HCT116 (cell line): ENCODE measurements at regions not wholly inside any gene's neighbourhood (a gene's known extent, or its start where the extent isn't known, plus 50 kb on each side); places are given as distances from the start of the nearest gene placed in this dataset.

ENCODE experiments used
- ATAC-seq: fragments of 200-7000 bp; cut with Tn5 transposase; 2 replicates; pipeline ENCODE4 v1.9.1; 2020; ENCODE audit warnings: mild to moderate bottlenecking, moderate library complexity
- BruUV-seq: library from RNA; stranded (reverse); fragments of 400-500 nt; replicated peaks from 2 replicates; lab custom pipeline; 2021; lab: Mats Ljungman, UMichigan
- CTCF ChIA-PET: fragments of 300-600 bp; sonication (Branson Sonifier 250); formaldehyde crosslinking; loops from one replicate; lab custom pipeline; 2021; ENCODE audit warnings: antibody characterized with exemption; lab: Charles Lee
- POLR2A ChIA-PET: fragments of 300-600, 350-600 bp; sonication (Branson Sonifier 250); formaldehyde crosslinking; loops from one replicate; lab custom pipeline; 2021; ENCODE audit warnings: antibody characterized with exemption; lab: Charles Lee
- RAD21 ChIA-PET, 2 experiments: fragments of 300-600 bp; sonication (Branson Sonifier 250); formaldehyde crosslinking; loops; one replicate each; lab custom pipeline; 2023; ENCODE audit warnings: low total read pairs in 2 of 2; ENCODE audit not compliant: uncharacterized antibody in 2 of 2, unreplicated experiment in 2 of 2, low non-redundant PET in 1 of 2; lab: Charles Lee
- DNase-seq: peaks from one replicate; pipeline ENCODE4 v3.0.0-alpha.2; 2010; ENCODE audit warnings: low read depth, low spot score
- H2AFZ ChIP-seq: fragments of 200-600 bp; shearing (Covaris generic), sonication (generic); 2 replicates; pipeline ENCODE4 v1.6.1; 2017; ENCODE audit warnings: low read depth, mixed run types, mixed read lengths, antibody characterized with exemption, low read length; ENCODE audit not compliant: poor library complexity, severe bottlenecking
- H3K27ac ChIP-seq: 2 replicates; pipeline ENCODE4 v1.5.1; 2012; ENCODE audit warnings: low read depth, low read length
- H3K27me3 ChIP-seq: fragments of 200-600 bp; sonication (generic); 2 replicates; pipeline ENCODE4 v1.6.1; 2016; ENCODE audit warnings: mixed run types, low read length, mixed read lengths; ENCODE audit not compliant: insufficient read depth
- H3K36me3 ChIP-seq, 2 experiments: fragments of 200-500 bp in 1 of 2; fragments of 200-600 bp in 1 of 2; sonication (Bioruptor generic) in 1 of 2; sonication (generic) in 1 of 2; 2 replicates each; pipeline versions ENCODE4 v1.5.1 to v1.6.1; 2014 to 2016; ENCODE audit warnings: low read length in 2 of 2, inconsistent platforms in 1 of 2, mixed read lengths in 1 of 2, mixed run types in 1 of 2; ENCODE audit not compliant: insufficient read depth in 2 of 2, control insufficient read depth in 1 of 2
- H3K4me1 ChIP-seq, 2 experiments: fragments of 200-600 bp in 1 of 2; sonication (generic) in 1 of 2; 2 replicates each; pipeline versions ENCODE4 v1.5.1 to v1.6.1; 2012 to 2017; ENCODE audit warnings: low read length in 2 of 2, inconsistent platforms in 1 of 2, mild to moderate bottlenecking in 1 of 2, mixed read lengths in 1 of 2, mixed run types in 1 of 2, moderate library complexity in 1 of 2; ENCODE audit not compliant: insufficient read depth in 2 of 2, control insufficient read depth in 1 of 2
- H3K4me2 ChIP-seq: fragments of 200-600 bp; sonication (generic); 2 replicates; pipeline ENCODE4 v1.6.1; 2017; ENCODE audit warnings: mixed run types, low read length, mixed read lengths
- H3K4me3 ChIP-seq, 2 experiments: fragments of 200-600 bp in 1 of 2; sonication (generic) in 1 of 2; replicated peaks in 1 of 2; 2 replicates each; pipeline ENCODE4 v1.5.1; 2011 to 2016; ENCODE audit warnings: low read length in 2 of 2, control low read depth in 1 of 2, low read depth in 1 of 2, mild to moderate bottlenecking in 1 of 2, mixed read lengths in 1 of 2, mixed run types in 1 of 2
- H3K79me2 ChIP-seq: fragments of 200-600 bp; sonication (generic); 2 replicates; pipeline ENCODE4 v1.6.1; 2017; ENCODE audit warnings: mild to moderate bottlenecking, mixed run types, low read length, moderate library complexity, mixed read lengths; ENCODE audit not compliant: insufficient read depth
- H3K9ac ChIP-seq: fragments of 200-600 bp; sonication (generic); 2 replicates; pipeline ENCODE4 v1.6.1; 2016; ENCODE audit warnings: low read length, mixed read lengths
- H3K9me2 ChIP-seq: fragments of 200-600 bp; sonication (generic), shearing (Covaris generic); 2 replicates; pipeline ENCODE4 v1.6.1; 2017; ENCODE audit warnings: mixed run types, mild to moderate bottlenecking, moderate library complexity; ENCODE audit not compliant: insufficient read depth
- H3K9me3 ChIP-seq, 2 experiments: fragments of 200-500 bp in 1 of 2; fragments of 200-600 bp in 1 of 2; sonication (Bioruptor generic) in 1 of 2; sonication (generic) in 1 of 2; 2 replicates each; pipeline ENCODE4 v1.6.1; 2014 to 2017; ENCODE audit warnings: low read length in 2 of 2, mixed read lengths in 2 of 2, inconsistent platforms in 1 of 2, low read depth in 1 of 2, mild to moderate bottlenecking in 1 of 2, mixed run types in 1 of 2, moderate library complexity in 1 of 2; ENCODE audit not compliant: control insufficient read depth in 1 of 2, insufficient read depth in 1 of 2
- H4K20me1 ChIP-seq: fragments of 200-600 bp; sonication (generic), shearing (Covaris generic); 2 replicates; pipeline ENCODE4 v1.6.1; 2017; ENCODE audit warnings: mixed run types, mild to moderate bottlenecking, moderate library complexity; ENCODE audit not compliant: insufficient read depth
- ATF3 ChIP-seq: IDR thresholded peaks from 2 replicates; pipeline ENCODE4 v1.6.1; 2012
- CBX3 ChIP-seq: IDR thresholded peaks from 2 replicates; pipeline ENCODE4 v1.6.1; 2012; ENCODE audit warnings: low read depth
- CEBPB ChIP-seq: IDR thresholded peaks from 2 replicates; pipeline ENCODE4 v1.6.1; 2012; ENCODE audit warnings: low read depth
- EGR1 ChIP-seq: IDR thresholded peaks from 2 replicates; pipeline ENCODE4 v1.6.1; 2012; ENCODE audit warnings: low read depth
- ELF1 ChIP-seq: IDR thresholded peaks from 2 replicates; pipeline ENCODE4 v1.6.1; 2012; ENCODE audit warnings: low read depth, borderline replicate concordance
- EZH2phosphoT487 ChIP-seq: fragments of 200-600 bp; IDR thresholded peaks from 2 replicates; pipeline ENCODE4 v1.6.1; 2018; ENCODE audit warnings: antibody characterized with exemption, borderline replicate concordance
- FOSL1 ChIP-seq: IDR thresholded peaks from 2 replicates; pipeline ENCODE4 v1.6.1; 2012; ENCODE audit warnings: low read depth
- MAX ChIP-seq: IDR thresholded peaks from 2 replicates; pipeline ENCODE4 v1.6.1; 2012
- POLR2A ChIP-seq: IDR thresholded peaks from 2 replicates; pipeline ENCODE4 v1.7.0; 2011; ENCODE audit warnings: borderline replicate concordance; ENCODE audit not compliant: insufficient read depth, insufficient read length; ENCODE audit errors: extremely low read depth
- POLR2AphosphoS5 ChIP-seq: IDR thresholded peaks from 2 replicates; pipeline ENCODE4 v1.6.1; 2011; ENCODE audit warnings: mild to moderate bottlenecking, low read depth, low read length, moderate library complexity
- RAD21 ChIP-seq: IDR thresholded peaks from 2 replicates; pipeline ENCODE4 v1.6.1; 2012; ENCODE audit warnings: low read depth, mild to moderate bottlenecking
- REST ChIP-seq: IDR thresholded peaks from 2 replicates; pipeline ENCODE4 v1.6.1; 2012; ENCODE audit warnings: low read depth
- SIN3A ChIP-seq: IDR thresholded peaks from 2 replicates; pipeline ENCODE4 v1.6.1; 2012; ENCODE audit warnings: low read depth
- SRF ChIP-seq: IDR thresholded peaks from 2 replicates; pipeline ENCODE4 v1.6.1; 2012; ENCODE audit warnings: low read depth
- ZFX ChIP-seq: fragments of 450-650 bp; IDR thresholded peaks from 2 replicates; pipeline ENCODE4 v1.6.1; 2017
- ZNF274 ChIP-seq: fragments of 200-500 bp; sonication (Bioruptor generic); IDR thresholded peaks from 2 replicates; pipeline ENCODE4 v1.6.1; 2014; ENCODE audit warnings: mild to moderate bottlenecking, low read depth, low read length, inconsistent platforms
- intact Hi-C: fragments of 100-400 bp; cut with micrococcal nuclease; formaldehyde crosslinking; loops from 2 replicates; pipeline ENCODE4 v1.10.0; 2022

GRCh38 chrX:15056044-15056443 lies 182.8 kb downstream of the MOSPD2 start:
- Histone ChIP-seq H3K4me1 (no peaks in the 10 kb centered on the region), H3K27me3 (no peaks in the 10 kb centered on the region), H3K36me3 (no peaks in the 10 kb centered on the region), H3K9me3 (no peaks in the 10 kb centered on the region), H3K27ac (no peak overlapping the region), H3K9ac (no peak overlapping the region), H3K9me2 (no peaks in the 10 kb centered on the region), H3K4me3 (no peak overlapping the region), H3K79me2 (no peaks in the 10 kb centered on the region), H2AFZ (no peak overlapping the region), H4K20me1 (no peaks in the 10 kb centered on the region), H3K4me2 (no peak overlapping the region)
- TF ChIP-seq ZFX (no peak), POLR2A (no peak), MAX (no peak), CEBPB (no peak), EZH2phosphoT487 (no peak), ZNF274 (no peak), CBX3 (no peak), FOSL1 (no peak), RAD21 (no peak), POLR2AphosphoS5 (no peak), SRF (no peak), SIN3A (no peak), EGR1 (no peak), ATF3 (no peak), ELF1 (no peak), REST (no peak)
- CTCF ChIA-PET = no interaction called here
- RAD21 ChIA-PET = no interaction called here
- POLR2A ChIA-PET = no interaction called here
- DNase-seq (no peak), ATAC-seq (no peak)
- intact Hi-C loops = no loop called here
- no TSS peak for BruUV-seq
